ENCODE measurements at regions not wholly inside any gene's neighbourhood (a gene's known extent, or its start where the extent isn't known, plus 50 kb on each side); places are given as distances from the start of the nearest gene placed in this dataset.

- no peak overlapping the region for H3K4me3 ChIP-seq
- DNase-seq (ENCODE audit: low spot score), result no peak
- TF ChIP-seq POLR2A (IDR thresholded peaks at IDR 0.05) (no peak), CTCF (IDR thresholded peaks at IDR 0.05) (no peak), POLR2AphosphoS5 (IDR thresholded peaks at IDR 0.05) (no peak)
- H3K27me3 ChIP-seq (replicated peaks; ENCODE audit: insufficient read depth), result no peaks in the 10 kb centered on the region
- H3K4me1 ChIP-seq (replicated peaks), result no peaks in the 10 kb centered on the region
- intact Hi-C loops (cut with DNase I), result no loop called here
- no peak overlapping the region for H3K27ac ChIP-seq
- H3K36me3 ChIP-seq, result no peaks in the 10 kb centered on the region
- no peaks in the 10 kb centered on the region for H3K9me3 ChIP-seq
- 83% methylated on average over 1 of the region's 1 CpG for WGBS
Measured at GRCh38 chr7:67882843-67883242, 886.2 kb downstream of the TYW1 start.

GRCh38 chr7:67890316-67890715, 893.7 kb downstream of the TYW1 start:
- intact Hi-C loops (cut with DNase I), result no loop called here
- 87% methylated on average over 9 of the region's 12 CpGs for WGBS
- DNase-seq (ENCODE audit: low spot score), result no peak
- H3K4me1 ChIP-seq (replicated peaks), result no peaks in the 10 kb centered on the region
- H3K27ac ChIP-seq, result no peak overlapping the region
- TF ChIP-seq POLR2AphosphoS5 (IDR thresholded peaks at IDR 0.05), result no peak
- TF ChIP-seq POLR2A (IDR thresholded peaks at IDR 0.05), result no peak
- no peak for TF ChIP-seq CTCF (IDR thresholded peaks at IDR 0.05)
- no peaks in the 10 kb centered on the region for H3K36me3 ChIP-seq
- no peaks in the 10 kb centered on the region for H3K27me3 ChIP-seq (replicated peaks; ENCODE audit: insufficient read depth)
- no peaks in the 10 kb centered on the region for H3K9me3 ChIP-seq
- H3K4me3 ChIP-seq, result no peak overlapping the region

- WGBS, result 94% methylated on average over 6 of the region's 6 CpGs
- TF ChIP-seq CTCF (IDR thresholded peaks at IDR 0.05), result no peak
- TF ChIP-seq POLR2AphosphoS5 (IDR thresholded peaks at IDR 0.05), result no peak
- no peak for TF ChIP-seq POLR2A (IDR thresholded peaks at IDR 0.05)
- intact Hi-C loops (cut with DNase I), result no loop called here
- Histone ChIP-seq H3K9me3 (no peaks in the 10 kb centered on the region), H3K4me1 (replicated peaks) (no peaks in the 10 kb centered on the region), H3K4me3 (no peak overlapping the region), H3K27ac (no peak overlapping the region), H3K27me3 (replicated peaks; ENCODE audit: insufficient read depth) (no peaks in the 10 kb centered on the region), H3K36me3 (no peaks in the 10 kb centered on the region)
- DNase-seq (ENCODE audit: low spot score), result no peak
Measured at GRCh38 chr7:67894746-67895145, 898.1 kb downstream of the TYW1 start.

- intact Hi-C loops (cut with DNase I), result no loop called here
- DNase-seq (ENCODE audit: low spot score), result no peak
- Histone ChIP-seq H3K27me3 (replicated peaks; ENCODE audit: insufficient read depth) (no peaks in the 10 kb centered on the region), H3K4me1 (replicated peaks) (no peaks in the 10 kb centered on the region), H3K9me3 (no peaks in the 10 kb centered on the region), H3K4me3 (no peak overlapping the region), H3K27ac (no peak overlapping the region), H3K36me3 (no peaks in the 10 kb centered on the region)
- no peak for TF ChIP-seq CTCF (IDR thresholded peaks at IDR 0.05)
- no peak for TF ChIP-seq POLR2AphosphoS5 (IDR thresholded peaks at IDR 0.05)
- TF ChIP-seq POLR2A (IDR thresholded peaks at IDR 0.05), result no peak
Measured at GRCh38 chr7:67896721-67897120, 900.1 kb downstream of the TYW1 start.

GRCh38 chr7:67900456-67900855, 903.8 kb downstream of the TYW1 start:
- no peak overlapping the region for H3K4me3 ChIP-seq
- no peak overlapping the region for H3K27ac ChIP-seq
- H3K27me3 ChIP-seq (replicated peaks; ENCODE audit: insufficient read depth), result no peaks in the 10 kb centered on the region
- WGBS, result 98% methylated on average over 2 of the region's 2 CpGs
- H3K36me3 ChIP-seq, result no peaks in the 10 kb centered on the region
- TF ChIP-seq CTCF (IDR thresholded peaks at IDR 0.05) (no peak), POLR2AphosphoS5 (IDR thresholded peaks at IDR 0.05) (no peak), POLR2A (IDR thresholded peaks at IDR 0.05) (no peak)
- no peaks in the 10 kb centered on the region for H3K4me1 ChIP-seq (replicated peaks)
- H3K9me3 ChIP-seq, result no peaks in the 10 kb centered on the region
- intact Hi-C loops (cut with DNase I), result no loop called here
- no peak for DNase-seq (ENCODE audit: low spot score)
